HG03575 (cell line): ENCODE measurements at regions not wholly inside any gene's neighbourhood (a gene's known extent, or its start where the extent isn't known, plus 50 kb on each side); places are given as distances from the start of the nearest gene placed in this dataset.

Experiments
- ATAC-seq: cut with Tn5 transposase; IDR thresholded peaks from one replicate; pipeline ENCODE4 v1.9.1; 2021; ENCODE audit not compliant: unreplicated experiment, insufficient number of reproducible peaks, low FRiP score; ENCODE audit errors: extremely low read depth

DNA sequence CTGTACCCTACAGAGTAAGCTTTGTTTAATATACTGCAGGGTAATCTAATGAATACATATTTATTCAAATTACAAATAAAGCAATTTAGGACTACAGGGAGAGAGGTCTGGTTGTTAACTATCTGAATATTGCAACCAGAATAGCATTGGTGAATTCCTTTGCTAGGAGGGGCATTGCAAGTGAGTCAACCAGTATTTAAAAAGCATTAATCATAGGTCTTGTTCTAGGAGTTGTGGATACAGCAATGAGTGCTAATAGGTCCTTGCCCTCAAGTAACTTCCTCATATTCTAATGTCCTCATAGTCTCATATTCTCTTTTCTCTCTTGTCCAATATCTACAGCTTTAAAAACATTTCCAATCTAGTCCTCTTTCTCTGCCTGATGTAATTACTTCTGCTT, 531.4 kb downstream of the CDH11 start:
- no peak for ATAC-seq

DNA sequence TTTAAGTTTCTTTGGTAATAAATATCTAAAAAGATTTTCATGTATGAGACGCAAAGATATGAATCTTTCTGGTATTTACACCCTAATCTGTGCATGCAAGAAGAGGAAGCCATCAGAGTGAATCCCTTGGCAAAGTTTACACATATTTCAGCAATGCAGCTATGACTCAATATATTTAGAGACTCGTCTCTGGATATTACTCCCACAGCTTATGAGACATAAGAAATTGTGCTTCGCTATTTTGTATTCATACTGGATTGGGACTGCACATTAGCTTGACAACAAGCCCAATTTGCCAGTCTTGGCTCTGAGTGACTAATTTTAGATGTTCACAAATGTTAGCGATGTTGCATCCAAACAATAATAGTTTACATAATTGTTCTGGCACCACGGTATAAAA, 532.0 kb downstream of the CDH11 start:
- ATAC-seq: no peak

GRCh38 chr16:64586781-64587180, 535.1 kb downstream of the CDH11 start:
- ATAC-seq: no peak

GRCh38 chr16:64585367-64585766, 536.5 kb downstream of the CDH11 start:
- no peak for ATAC-seq

DNA sequence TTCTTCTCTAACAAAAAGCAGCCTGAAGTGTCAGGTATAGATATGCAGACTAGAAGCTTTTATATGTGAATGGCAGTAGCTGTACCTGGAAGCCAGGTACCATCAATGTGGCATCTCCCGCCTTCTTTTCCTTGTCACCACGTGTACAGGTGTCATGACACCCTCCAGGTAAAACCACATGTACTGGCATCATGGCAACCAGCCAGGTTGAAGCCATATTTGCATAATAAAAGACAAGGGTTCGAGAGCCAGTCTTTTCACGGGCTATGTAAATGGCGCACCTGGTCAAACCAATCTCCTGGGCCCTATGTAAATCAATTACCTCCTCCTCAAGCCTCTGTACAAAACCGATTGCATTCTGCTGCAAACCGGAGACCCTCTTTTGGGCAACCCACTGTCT, 541.3 kb downstream of the CDH11 start:
- ATAC-seq: no peak

DNA sequence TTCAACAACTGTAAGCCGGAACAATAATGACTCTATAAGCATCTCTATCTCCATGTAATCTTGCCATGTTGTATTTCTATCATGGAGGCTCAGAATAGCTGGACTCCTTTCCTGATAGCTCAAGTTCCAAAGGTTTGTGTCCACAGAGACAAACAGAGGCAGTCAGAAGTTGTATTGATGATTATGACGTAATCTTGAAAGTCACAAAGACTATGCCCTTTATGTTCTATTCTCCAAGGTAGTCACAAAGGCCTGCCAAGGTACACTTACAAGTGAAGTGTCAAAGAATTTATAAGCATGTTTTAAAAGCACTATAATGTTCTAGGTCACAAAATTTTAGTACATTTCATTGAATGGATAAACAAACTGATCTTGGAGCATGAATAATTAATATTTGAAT, 542.2 kb downstream of the CDH11 start:
- ATAC-seq: no peak

- ATAC-seq: no peak
Observed at GRCh38 chr16:64545768-64546167, 576.1 kb downstream of the CDH11 start.

DNA sequence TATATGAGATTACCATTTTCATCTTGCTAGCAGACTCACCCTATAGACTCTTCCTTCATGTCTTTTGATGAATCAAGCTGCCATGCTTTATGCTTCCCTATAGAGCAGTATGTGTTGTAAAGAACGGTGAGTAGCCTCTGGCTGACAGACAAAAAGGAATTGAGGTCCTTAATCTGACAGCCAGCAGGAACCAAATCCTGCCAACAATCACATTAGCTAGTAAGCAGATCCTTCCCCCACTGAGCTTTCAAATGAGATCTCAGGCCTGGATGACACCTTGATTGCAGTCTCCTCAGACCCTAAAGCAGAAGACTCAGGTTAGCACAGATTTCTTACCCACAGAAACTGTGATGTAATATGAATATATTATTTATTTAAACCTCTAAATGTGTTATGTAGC, 577.0 kb downstream of the CDH11 start:
- ATAC-seq: no peak

DNA sequence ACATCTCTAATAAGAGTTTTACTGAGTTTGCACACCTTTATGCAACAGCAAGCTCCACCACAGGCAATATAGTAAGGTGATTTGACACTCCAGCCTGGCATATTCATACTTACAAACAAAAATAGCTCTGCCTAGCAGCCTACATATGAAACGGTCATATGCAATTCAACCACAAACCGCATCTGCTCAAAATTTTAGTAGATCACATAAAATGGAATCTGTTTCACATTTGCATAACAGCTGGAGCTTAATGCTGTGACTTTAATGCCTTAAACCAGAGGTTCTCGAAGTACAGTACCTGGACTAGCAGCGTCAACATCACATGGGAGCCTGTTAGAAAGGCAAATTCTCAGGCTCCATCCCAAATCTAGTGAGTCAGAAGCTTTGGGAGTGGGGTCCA, 578.4 kb downstream of the CDH11 start:
- ATAC-seq: no peak

DNA sequence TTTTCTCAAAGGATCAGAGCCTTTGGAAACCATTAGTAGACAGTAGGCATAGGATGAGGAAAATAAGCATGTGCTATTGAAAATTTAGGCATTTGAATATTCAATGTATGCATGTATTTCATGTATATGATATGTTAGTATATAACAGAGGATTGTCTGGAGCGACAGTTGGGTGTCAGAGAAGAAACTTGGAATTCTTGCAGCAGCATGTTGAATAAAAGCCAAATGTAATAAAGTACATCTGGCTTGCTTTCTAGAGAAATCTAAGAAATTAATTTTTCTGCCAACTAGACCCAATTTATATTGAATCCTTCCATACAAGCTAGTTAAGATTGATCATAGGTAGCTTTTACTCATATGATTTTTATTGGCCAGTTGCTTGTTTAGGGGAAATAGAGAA, 578.8 kb downstream of the CDH11 start:
- no peak for ATAC-seq

- ATAC-seq: no peak
Observed at GRCh38 chr16:64542152-64542551, 579.7 kb downstream of the CDH11 start.

DNA sequence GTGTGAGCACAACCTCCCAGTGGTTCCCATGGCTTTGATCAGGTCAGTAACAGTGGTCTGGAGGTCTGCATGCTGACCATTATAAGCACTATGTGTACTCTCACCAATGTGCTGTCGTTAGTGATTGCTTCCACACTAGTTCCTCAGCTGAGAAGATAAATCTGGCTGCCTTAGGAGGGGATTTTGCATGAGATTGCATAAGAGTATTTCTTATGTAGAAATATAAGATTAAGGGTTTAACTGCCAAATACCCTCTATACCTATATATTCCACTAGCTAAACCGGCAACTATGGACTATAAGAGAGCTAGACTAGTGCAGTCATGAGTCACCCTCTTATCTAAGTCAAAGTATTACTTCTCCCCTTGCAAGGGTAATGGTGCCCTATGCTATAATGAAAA, 580.2 kb downstream of the CDH11 start:
- ATAC-seq: no peak

DNA sequence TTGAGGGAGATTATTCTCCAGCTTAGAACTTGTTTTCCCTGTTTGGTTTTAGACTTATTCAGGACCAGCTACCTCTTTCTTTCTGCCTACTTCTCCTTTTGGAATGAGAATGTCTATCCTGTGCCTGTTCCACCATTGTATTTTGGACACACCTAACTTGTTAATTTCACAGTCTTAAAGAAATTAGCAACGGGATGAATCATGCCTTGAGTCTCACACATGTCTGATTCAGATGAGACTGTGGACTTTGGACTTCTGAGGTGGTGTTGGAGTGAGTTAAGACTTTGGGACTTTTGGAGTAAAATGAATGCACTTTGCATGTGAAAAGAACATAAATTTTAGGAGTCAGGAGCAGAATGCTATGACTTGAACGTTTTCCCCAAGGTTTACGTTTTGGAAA, 581.4 kb downstream of the CDH11 start:
- no peak for ATAC-seq

DNA sequence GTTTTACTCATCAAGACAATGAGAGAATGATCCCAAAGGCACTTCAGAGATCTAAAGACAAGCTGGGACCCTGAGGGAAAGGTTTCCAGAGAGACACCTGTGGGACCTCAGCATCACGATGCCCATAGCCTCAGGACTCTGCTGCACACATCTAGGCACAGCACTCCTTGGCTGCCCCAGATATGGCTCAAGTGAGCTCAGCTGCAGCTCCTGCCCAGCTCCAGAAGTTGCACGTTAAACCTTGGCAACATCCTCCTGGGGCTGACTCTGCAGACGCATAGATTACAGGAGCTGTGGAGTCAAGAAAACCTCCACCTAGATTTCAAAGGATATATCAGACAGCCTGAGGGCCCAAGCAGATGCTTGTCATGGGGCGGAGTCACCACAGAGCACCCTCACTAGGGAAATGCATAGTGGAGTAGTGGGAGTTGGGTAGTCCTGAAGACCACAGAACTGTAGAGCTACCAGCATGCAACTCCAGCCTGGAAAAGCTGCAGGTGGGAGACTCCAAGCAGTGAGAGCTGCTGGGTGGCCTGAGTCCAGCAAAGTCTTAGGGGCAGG, 582.0 kb downstream of the CDH11 start:
- no peak for ATAC-seq

- no peak for ATAC-seq
Observed at GRCh38 chr16:64534180-64534780, 587.6 kb downstream of the CDH11 start.

GRCh38 chr16:64532691-64533090, 589.2 kb downstream of the CDH11 start:
- ATAC-seq: no peak

DNA sequence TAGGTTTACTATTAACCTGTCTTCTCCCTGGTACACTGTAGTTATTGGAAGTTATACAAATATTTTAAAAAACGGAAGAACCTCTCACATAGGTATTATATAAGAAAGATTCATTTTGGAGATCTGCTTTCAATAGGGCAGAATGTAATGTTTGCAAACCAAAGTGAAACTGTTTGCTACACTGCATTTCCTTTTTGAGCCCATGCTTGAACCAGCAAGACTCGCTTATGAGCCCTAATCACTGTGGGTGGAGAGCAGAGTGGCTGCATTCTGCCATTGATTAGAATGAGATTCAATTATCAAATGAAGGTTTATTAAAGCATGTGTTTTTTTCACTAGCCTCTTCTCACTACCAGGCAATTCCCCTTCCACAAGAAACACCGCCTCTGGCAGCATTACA, 589.7 kb downstream of the CDH11 start:
- no peak for ATAC-seq

DNA sequence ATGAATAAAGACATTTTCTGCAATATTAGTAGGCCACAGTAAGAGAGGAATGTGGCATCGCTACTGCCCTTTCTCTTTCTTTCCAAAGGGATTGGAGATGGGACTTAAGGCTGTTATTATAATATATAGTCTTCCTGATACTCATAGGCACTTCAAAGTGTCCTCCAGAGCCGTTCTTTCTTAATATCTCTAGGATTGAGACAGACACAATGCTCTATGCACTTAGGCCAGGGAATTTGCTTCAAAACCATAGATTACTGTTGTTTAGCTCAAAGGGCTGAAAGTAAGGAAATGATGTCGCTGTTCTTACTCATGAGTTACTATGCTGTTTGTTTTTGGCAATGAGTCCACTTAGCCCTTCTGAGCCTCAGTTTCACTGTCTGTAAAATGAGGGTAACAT, 590.5 kb downstream of the CDH11 start:
- ATAC-seq: no peak

DNA sequence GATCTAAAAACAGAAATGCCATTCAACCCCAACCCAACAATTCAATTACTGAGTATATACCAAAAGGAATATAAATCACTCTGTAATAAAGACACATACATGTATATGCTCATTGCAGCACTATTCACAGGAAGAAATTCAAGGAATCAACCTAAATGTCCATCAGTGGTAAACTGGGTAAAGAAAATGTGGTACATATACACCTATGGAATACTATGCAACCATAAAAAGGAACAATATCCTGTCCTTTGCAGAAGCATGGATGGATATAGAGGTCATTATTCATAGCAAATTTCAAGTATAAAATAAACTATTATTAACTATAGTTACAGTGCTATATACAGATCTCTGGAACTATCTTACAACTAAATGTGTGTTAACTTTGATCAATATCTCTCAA, 599.3 kb downstream of the CDH11 start:
- no peak for ATAC-seq

DNA sequence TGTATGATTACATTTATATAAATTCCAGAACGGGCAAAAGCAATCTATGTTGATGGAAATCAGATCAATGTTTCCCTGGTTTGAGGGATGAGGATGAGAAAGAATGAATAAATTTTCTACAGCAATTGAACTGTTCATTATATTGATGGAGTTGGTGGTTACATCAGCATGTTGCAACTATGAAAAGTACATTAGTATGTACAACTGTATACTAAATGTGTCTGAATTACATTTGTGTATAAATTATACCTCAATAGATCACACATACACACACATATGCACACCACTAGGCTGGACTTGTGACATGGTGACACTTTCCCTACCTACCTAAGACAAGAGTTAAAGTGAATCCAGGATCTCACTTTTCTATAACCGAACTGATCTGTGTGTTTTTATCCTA, 608.0 kb downstream of the CDH11 start:
- no peak for ATAC-seq

- ATAC-seq: no peak
Observed at GRCh38 chr16:64507240-64508024, 614.4 kb downstream of the CDH11 start.
